ENCODE measurements at regions not wholly inside any gene's neighbourhood (a gene's known extent, or its start where the extent isn't known, plus 50 kb on each side); places are given as distances from the start of the nearest gene placed in this dataset.
A peak's percentile ranks its signal among the peaks of the same experiment; 100 is the strongest.

DNA sequence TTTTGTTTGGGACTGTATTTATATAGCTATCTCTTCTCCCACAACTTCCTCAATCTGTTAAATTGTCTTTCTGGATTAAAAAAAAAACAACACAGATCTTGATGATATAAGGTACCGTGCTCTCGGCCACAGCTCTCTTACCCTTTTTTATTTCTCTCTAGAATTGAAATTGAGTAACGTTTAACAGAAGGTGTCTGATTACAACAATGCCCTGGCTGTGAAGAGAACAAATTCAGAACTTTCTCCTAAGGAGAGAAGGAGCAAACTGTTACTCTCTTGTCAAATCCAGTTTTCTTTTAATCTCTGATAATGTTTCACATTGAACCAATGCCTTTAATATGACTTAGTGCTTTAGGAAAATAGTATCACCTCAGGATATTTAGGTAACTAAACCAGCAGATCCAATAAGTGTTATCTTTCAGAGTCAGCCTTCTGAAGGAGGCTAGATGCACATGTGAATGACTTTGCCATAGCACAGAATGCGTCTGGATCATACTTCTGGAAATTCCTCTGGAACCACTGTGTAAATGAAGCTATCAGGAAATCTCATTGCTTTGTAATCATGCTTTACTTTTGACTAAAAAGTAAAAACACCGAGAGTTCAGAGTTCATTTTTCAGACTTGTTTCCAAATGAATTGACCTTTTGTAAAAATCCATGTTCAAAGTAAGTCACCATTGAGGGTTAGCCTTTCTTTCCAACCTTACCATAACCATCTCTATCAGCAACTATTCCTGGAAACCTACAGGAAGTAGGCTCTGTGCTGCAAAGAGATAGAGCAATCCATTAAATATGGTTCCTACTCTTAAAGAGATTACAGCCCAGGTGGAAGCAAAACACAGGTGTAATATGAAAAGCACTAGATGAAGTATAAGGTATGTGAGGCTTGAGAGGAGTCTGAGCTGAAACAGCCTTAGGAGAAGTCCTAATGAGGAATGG is 147.0 kb upstream of the OSR1 start (continued):
- TF ChIP-seq, protein P1, sequence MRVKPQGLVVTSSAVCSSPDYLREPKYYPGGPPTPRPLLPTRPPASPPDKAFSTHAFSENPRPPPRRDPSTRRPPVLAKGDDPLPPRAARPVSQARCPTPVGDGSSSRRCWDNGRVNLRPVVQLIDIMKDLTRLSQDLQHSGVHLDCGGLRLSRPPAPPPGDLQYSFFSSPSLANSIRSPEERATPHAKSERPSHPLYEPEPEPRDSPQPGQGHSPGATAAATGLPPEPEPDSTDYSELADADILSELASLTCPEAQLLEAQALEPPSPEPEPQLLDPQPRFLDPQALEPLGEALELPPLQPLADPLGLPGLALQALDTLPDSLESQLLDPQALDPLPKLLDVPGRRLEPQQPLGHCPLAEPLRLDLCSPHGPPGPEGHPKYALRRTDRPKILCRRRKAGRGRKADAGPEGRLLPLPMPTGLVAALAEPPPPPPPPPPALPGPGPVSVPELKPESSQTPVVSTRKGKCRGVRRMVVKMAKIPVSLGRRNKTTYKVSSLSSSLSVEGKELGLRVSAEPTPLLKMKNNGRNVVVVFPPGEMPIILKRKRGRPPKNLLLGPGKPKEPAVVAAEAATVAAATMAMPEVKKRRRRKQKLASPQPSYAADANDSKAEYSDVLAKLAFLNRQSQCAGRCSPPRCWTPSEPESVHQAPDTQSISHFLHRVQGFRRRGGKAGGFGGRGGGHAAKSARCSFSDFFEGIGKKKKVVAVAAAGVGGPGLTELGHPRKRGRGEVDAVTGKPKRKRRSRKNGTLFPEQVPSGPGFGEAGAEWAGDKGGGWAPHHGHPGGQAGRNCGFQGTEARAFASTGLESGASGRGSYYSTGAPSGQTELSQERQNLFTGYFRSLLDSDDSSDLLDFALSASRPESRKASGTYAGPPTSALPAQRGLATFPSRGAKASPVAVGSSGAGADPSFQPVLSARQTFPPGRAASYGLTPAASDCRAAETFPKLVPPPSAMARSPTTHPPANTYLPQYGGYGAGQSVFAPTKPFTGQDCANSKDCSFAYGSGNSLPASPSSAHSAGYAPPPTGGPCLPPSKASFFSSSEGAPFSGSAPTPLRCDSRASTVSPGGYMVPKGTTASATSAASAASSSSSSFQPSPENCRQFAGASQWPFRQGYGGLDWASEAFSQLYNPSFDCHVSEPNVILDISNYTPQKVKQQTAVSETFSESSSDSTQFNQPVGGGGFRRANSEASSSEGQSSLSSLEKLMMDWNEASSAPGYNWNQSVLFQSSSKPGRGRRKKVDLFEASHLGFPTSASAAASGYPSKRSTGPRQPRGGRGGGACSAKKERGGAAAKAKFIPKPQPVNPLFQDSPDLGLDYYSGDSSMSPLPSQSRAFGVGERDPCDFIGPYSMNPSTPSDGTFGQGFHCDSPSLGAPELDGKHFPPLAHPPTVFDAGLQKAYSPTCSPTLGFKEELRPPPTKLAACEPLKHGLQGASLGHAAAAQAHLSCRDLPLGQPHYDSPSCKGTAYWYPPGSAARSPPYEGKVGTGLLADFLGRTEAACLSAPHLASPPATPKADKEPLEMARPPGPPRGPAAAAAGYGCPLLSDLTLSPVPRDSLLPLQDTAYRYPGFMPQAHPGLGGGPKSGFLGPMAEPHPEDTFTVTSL (CRISPR knock-in tag; IDR thresholded peaks at IDR 0.05; ENCODE audit: borderline replicate concordance): peak; percentile 96; the same call in 1 of the 2 replicates
- no peak for TF ChIP-seq ZNF547 (CRISPR knock-in tag; IDR thresholded peaks at IDR 0.05)
- peak; percentile 66 for TF ChIP-seq CEBPG (CRISPR knock-in tag; IDR thresholded peaks at IDR 0.05)
- 0 out of 2 replicates have a peak, but pooled peaks have one; percentile 38 for TF ChIP-seq GTF3A (CRISPR knock-in tag; conservative IDR thresholded peaks at IDR 0.05)
- 0 out of 2 replicates have a peak, but pooled peaks have one; percentile 17 for TF ChIP-seq TOE1 (CRISPR knock-in tag; IDR thresholded peaks at IDR 0.05)
- TF ChIP-seq NKX3-1 (CRISPR knock-in tag; IDR thresholded peaks at IDR 0.05): 0 out of 2 replicates have a peak, but pooled peaks have one; percentile 23
- peak; percentile 68; the same call in 1 of the 2 replicates for TF ChIP-seq ZNF749 (CRISPR knock-in tag; IDR thresholded peaks at IDR 0.05; ENCODE audit: borderline replicate concordance)
- TF ChIP-seq PHF8 (CRISPR knock-in tag; IDR thresholded peaks at IDR 0.05): no peak
- TF ChIP-seq, protein P2, sequence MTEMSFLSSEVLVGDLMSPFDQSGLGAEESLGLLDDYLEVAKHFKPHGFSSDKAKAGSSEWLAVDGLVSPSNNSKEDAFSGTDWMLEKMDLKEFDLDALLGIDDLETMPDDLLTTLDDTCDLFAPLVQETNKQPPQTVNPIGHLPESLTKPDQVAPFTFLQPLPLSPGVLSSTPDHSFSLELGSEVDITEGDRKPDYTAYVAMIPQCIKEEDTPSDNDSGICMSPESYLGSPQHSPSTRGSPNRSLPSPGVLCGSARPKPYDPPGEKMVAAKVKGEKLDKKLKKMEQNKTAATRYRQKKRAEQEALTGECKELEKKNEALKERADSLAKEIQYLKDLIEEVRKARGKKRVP (CRISPR knock-in tag; IDR thresholded peaks at IDR 0.05): peak in 1 of 2 experiments; percentile 81; a peak in 2 of 4 replicates
- TF ChIP-seq NR2F2 (IDR thresholded peaks at IDR 0.05; ENCODE audit: borderline replicate concordance, low read depth): peak; percentile 92
- TF ChIP-seq, protein P3, sequence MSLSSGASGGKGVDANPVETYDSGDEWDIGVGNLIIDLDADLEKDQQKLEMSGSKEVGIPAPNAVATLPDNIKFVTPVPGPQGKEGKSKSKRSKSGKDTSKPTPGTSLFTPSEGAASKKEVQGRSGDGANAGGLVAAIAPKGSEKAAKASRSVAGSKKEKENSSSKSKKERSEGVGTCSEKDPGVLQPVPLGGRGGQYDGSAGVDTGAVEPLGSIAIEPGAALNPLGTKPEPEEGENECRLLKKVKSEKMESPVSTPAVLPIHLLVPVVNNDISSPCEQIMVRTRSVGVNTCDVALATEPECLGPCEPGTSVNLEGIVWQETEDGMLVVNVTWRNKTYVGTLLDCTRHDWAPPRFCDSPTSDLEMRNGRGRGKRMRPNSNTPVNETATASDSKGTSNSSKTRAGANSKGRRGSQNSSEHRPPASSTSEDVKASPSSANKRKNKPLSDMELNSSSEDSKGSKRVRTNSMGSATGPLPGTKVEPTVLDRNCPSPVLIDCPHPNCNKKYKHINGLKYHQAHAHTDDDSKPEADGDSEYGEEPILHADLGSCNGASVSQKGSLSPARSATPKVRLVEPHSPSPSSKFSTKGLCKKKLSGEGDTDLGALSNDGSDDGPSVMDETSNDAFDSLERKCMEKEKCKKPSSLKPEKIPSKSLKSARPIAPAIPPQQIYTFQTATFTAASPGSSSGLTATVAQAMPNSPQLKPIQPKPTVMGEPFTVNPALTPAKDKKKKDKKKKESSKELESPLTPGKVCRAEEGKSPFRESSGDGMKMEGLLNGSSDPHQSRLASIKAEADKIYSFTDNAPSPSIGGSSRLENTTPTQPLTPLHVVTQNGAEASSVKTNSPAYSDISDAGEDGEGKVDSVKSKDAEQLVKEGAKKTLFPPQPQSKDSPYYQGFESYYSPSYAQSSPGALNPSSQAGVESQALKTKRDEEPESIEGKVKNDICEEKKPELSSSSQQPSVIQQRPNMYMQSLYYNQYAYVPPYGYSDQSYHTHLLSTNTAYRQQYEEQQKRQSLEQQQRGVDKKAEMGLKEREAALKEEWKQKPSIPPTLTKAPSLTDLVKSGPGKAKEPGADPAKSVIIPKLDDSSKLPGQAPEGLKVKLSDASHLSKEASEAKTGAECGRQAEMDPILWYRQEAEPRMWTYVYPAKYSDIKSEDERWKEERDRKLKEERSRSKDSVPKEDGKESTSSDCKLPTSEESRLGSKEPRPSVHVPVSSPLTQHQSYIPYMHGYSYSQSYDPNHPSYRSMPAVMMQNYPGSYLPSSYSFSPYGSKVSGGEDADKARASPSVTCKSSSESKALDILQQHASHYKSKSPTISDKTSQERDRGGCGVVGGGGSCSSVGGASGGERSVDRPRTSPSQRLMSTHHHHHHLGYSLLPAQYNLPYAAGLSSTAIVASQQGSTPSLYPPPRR (CRISPR knock-in tag; IDR thresholded peaks at IDR 0.05; ENCODE audit: borderline replicate concordance): peak; percentile 93
- TF ChIP-seq ZNF891 (CRISPR knock-in tag; IDR thresholded peaks at IDR 0.05): no peak
- no peak for TF ChIP-seq SMARCE1 (IDR thresholded peaks at IDR 0.05; ENCODE audit: borderline replicate concordance)
- TF ChIP-seq JUN (CRISPR knock-in tag; IDR thresholded peaks at IDR 0.05): no peak
- peak; percentile 46 for TF ChIP-seq CBX1 (IDR thresholded peaks at IDR 0.05; ENCODE audit: low read depth)
- TF ChIP-seq RFXANK (CRISPR knock-in tag; IDR thresholded peaks at IDR 0.05): no peak; the same call in 1 of the 2 replicates
- TF ChIP-seq THAP11 (CRISPR knock-in tag; IDR thresholded peaks at IDR 0.05): no peak
- peak; percentile 41; the same call in 1 of the 2 replicates for TF ChIP-seq ZNF510 (CRISPR knock-in tag; IDR thresholded peaks at IDR 0.05; ENCODE audit: low read depth)
- TF ChIP-seq ZNF230 (CRISPR knock-in tag; IDR thresholded peaks at IDR 0.05): 0 out of 2 replicates have a peak, but pooled peaks have one; percentile 30

All from HepG2 (cell line).